ENCODE measurements at regions not wholly inside any gene's neighbourhood (a gene's known extent, or its start where the extent isn't known, plus 50 kb on each side); places are given as distances from the start of the nearest gene placed in this dataset.

DNA sequence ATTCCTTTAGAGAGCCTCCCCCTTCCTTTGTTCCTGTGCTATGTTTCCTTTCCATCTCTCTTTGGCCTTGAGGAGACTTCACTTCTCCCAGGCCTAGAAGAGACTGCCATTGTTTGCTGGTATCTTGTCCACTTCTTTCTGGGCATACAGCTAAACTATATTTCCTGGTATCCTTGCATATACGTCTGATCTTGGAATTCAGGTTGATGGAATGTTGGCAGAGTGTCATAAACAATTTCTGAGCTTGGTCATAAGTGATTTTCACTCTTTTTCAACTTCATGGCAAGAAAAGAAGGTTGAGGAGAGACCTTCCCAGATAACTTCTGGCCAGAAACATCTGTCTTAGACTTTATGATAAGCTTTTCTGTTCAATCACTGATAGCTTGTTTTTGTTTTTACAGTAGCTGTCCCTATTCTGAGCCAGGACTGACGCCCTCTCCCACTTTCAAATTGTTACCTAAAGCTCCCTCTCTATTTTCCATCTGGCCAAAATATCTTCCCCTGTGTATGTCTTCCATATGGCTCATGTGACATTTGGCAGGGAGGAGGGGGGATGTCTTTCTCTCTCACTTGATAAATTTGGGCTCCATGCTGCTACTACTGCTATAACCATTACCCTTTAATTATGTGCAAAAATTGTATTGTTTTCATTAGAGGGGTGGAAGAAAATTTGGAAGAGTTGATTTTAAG is 457.0 kb downstream of the ADAMTS20 start:
- DNase-seq = no peak

GRCh38 chr12:43090981-43091380 is 461.0 kb downstream of the ADAMTS20 start:
- no peak for DNase-seq

DNA sequence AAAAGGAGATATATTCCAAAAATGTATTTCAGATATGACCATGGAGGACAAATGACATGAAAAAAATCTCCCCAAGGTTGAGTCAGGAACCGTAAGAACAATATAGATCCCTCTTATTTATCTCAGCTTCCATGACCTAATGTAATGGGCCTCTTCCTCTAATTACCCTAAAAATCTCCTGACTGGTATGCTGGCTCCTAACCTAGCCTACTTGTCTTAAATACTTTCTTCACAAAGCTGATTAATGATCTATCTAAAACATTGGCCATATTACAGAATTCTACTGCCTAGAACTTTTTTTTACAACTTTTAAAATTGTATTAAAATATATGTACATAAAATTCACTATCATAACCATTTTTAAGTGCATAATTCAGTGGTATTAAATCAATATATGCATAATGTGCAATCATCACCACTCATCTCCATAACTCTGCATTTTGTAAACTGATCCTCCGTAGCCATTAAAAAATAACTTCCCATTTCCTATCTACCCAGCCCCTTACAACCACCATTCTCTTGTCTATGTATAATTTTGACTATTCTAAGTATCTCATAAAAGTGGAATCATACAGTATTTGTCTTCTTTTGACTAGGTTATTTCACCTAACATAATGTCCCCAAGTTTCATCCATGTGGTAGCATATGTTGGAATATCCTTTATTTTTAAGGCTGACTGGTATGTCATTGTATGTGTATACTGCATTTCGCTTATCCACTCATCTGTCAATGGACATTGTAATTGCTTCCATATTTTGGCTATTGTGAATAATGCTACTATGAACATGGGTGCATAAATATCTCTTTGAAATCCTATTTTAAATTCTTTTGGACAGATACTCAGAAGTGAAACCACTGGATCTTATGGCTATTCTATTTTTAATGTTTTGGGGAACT is 464.6 kb downstream of the ADAMTS20 start:
- DNase-seq = no peak

- no peak for DNase-seq
These were observed 472.5 kb downstream of the ADAMTS20 start for GRCh38 chr12:43079476-43079875.

- DNase-seq = no peak
These were observed 473.0 kb downstream of the ADAMTS20 start for GRCh38 chr12:43078976-43079375.

- no peak for DNase-seq
These were observed 479.6 kb downstream of the ADAMTS20 start for GRCh38 chr12:43072431-43072830.

DNA sequence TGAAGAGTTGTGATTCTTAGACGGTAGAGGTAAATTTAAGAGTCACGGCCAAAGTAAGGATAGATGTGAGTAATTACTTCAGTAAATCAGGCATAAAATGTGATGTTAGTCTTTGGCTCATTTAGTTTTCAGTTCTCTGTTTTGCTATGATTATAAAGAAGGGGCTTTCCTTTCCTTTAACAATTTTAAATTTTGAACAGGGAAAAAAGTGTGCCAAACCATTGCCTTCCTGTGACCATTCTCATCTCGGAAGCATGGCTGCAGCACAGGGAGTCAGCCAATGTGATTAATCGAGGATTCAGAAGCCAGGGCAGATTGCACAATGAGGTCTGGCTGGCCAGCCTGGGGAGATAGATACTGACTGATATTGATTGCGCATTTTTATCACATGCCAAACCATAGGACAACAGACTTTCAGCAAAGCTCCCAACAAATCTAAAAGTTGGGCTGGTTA is 480.2 kb upstream of the PRICKLE1 start:
- no peak for DNase-seq

- no peak for DNase-seq
These were observed 476.9 kb upstream of the PRICKLE1 start for GRCh38 chr12:43066471-43066870.

GRCh38 chr12:43063650-43064049 is 474.1 kb upstream of the PRICKLE1 start:
- no peak for DNase-seq

GRCh38 chr12:43062201-43062895 is 472.8 kb upstream of the PRICKLE1 start:
- no peak for DNase-seq

DNA sequence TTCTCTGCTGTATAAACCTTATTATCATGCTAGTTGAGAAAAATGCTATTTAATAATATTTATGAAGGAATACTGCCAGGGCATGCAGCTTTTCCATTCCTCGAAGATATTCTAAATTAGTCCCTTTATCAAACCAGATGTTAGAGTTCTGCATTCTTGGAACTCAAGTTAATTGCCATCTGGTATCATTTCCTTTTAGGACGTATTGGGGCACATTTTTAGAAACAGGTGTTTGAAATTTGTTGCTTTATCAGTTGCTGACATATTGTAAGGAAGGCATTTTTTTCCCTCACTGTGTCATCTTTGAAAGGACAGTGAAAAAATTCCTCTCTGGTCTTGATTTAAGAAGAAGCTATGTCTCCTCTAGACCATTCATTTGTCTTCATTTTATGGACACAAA is 471.2 kb upstream of the PRICKLE1 start:
- no peak for DNase-seq

- DNase-seq = no peak
These were observed 469.1 kb upstream of the PRICKLE1 start for GRCh38 chr12:43058616-43059015.

DNA sequence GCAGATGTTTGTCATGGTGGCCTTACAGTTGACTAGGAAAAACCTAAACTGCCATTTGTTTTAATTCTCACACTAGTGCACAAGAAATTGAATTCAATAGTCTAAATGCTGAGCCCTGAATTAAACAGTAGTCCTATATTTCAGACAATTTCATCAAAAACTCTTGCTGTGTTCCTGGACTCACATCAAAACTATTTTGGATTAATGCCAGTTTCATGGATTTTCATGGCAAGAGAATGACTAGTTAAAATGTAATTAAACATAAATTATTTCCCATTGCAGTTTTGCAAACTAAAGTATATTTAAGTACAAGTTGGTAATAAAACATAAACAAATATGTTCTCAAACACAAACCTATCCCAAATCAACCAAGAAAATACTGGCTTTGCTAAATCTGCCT is 468.0 kb upstream of the PRICKLE1 start:
- DNase-seq = no peak

GRCh38 chr12:43054085-43054484 is 464.5 kb upstream of the PRICKLE1 start:
- DNase-seq = no peak

- DNase-seq = no peak
These were observed 462.9 kb upstream of the PRICKLE1 start for GRCh38 chr12:43052441-43052840.

- DNase-seq = no peak
These were observed 454.7 kb upstream of the PRICKLE1 start for GRCh38 chr12:43044241-43044640.

- no peak for DNase-seq
These were observed 449.4 kb upstream of the PRICKLE1 start for GRCh38 chr12:43038991-43039390.

GRCh38 chr12:43029971-43030370 is 440.4 kb upstream of the PRICKLE1 start:
- no peak for DNase-seq

- no peak for DNase-seq
These were observed 439.3 kb upstream of the PRICKLE1 start for GRCh38 chr12:43028826-43029225.

DNA sequence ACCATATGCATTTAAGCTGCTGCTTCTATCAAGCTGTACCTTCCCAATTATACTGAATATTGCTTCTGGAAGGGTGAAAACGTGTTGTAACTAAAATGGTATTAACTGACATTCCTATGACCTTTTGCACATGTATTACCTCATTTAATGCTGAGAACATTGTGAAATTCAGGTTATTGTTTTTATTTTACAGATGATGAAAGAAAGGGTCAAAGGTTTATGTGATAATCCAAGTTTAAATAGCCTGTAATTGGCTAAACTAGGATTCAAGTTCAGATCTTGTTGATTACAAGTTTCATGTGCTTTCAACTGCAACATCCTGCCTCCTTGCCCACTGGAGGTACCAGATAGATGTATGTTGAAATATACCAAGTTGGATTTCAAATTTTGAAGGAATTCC is 433.3 kb upstream of the PRICKLE1 start:
- no peak for DNase-seq

DNA sequence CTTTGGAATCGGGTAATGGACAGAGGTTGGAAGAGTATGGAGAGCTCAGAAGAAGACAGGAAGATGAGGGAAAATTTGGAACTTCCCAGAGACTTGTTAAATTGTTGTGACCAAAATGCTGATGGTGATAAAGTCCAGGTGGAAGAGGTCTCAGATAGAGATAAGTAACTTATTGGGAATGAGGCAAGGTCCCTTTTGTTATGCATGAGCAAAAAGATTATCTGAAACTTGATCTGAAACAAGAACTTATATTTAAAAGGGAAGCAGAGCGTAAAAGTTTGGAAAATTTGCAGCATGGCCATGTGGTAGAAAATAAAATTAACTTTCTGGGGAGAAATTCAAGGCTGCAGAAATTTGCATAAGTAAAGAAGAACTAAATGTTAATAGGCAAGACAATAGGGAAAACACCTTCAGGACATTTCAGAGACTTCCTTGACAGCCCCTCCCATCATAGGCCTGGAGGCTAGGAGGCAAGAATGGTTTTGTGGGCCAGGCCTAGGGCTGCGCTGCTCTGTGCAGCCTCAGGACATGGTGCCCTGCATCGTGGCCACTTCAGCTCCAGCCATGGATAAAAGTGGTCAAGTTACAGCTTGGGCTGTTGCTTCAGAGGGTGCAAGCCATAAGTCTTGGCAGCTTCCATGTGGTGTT is 425.7 kb upstream of the PRICKLE1 start:
- DNase-seq = no peak

DNA sequence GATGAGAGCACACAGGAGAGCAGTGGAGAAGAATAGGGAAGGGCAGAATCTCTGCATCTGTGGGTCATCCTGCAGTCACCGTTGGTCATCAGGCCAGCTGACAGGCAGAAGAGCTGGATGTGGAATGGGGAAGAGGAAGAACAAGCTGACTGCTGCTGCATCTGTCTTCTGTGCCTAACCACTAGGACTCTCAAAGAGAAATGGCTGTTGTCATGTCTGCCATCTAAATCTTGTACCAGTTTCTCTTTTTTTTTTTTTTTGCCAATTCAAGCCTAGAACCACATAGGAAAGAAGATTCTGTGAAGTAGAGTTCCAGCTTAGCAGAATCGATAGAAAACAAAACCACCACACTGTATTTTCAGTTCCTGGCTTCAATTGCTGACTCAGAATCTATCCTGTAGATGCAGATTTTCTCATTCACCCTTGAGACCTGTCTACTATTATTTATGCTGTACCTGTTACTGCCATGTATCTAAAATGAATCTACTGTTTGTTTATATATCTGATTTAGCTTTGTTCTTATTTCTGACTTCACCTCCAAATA is 421.9 kb upstream of the PRICKLE1 start:
- DNase-seq = no peak

- no peak for DNase-seq
These were observed 420.3 kb upstream of the PRICKLE1 start for GRCh38 chr12:43009846-43010240.

All from midbrain (tissue), 1 donor.